Fibroblast of villous mesenchyme (primary cell): ENCODE measurements at regions not wholly inside any gene's neighbourhood (a gene's known extent, or its start where the extent isn't known, plus 50 kb on each side); places are given as distances from the start of the nearest gene placed in this dataset.

ENCODE experiments used
- DNase-seq: peaks from one replicate; pipeline ENCODE4 v3.0.0-alpha.2; 2010; ENCODE audit warnings: low read depth
- H3K4me3 ChIP-seq: 2 replicates; pipeline ENCODE4 v1.5.1; 2011; ENCODE audit warnings: low read depth, mild to moderate bottlenecking, low read length
- TF ChIP-seq, protein P1 (sequence below): IDR thresholded peaks from 2 replicates; pipeline ENCODE4 v1.5.1; 2012; ENCODE audit warnings: low read depth, mild to moderate bottlenecking, low read length; ENCODE audit not compliant: insufficient read depth

DNA sequence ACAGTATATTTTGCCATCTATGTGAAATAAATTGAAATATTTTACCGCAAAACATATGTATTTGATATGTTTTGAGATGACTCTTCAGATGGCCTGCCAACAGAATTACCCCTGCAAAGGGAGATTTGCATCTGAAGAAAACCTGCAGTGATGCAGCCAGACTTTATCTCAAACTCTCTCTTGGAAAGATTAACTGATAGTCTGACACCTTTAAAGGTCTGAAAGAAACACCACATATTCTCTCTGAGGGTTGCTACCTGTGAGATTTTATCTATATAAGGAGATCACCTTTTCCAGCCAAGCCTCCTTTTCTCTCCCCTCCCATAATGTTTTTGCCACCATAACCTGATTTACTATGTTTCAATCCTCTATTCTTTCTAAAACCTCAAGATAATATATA is 1106.3 kb upstream of the IGFBP7 start:
- no peak for DNase-seq
- no peak overlapping the region for H3K4me3 ChIP-seq
- TF ChIP-seq, protein P1, sequence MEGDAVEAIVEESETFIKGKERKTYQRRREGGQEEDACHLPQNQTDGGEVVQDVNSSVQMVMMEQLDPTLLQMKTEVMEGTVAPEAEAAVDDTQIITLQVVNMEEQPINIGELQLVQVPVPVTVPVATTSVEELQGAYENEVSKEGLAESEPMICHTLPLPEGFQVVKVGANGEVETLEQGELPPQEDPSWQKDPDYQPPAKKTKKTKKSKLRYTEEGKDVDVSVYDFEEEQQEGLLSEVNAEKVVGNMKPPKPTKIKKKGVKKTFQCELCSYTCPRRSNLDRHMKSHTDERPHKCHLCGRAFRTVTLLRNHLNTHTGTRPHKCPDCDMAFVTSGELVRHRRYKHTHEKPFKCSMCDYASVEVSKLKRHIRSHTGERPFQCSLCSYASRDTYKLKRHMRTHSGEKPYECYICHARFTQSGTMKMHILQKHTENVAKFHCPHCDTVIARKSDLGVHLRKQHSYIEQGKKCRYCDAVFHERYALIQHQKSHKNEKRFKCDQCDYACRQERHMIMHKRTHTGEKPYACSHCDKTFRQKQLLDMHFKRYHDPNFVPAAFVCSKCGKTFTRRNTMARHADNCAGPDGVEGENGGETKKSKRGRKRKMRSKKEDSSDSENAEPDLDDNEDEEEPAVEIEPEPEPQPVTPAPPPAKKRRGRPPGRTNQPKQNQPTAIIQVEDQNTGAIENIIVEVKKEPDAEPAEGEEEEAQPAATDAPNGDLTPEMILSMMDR: no peak

DNA sequence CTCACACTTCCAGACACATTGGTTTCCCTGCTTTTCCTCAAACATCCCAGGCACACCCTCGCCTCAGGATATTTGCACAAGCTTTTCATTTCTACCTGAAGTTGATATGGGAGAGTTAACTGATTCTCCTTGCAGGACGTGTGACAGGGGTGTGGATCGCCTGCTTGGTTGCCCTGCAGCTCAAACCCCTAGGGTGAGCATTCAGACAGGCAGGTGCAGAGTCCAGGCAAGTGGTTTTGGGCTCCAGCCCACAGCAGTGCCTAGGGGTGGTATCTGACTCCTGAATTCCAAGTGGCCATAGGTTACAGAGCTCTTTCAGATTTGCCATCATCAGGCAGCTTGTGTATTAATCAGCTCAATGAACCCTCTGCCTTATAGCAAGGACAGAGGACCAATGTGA is 1104.2 kb upstream of the IGFBP7 start:
- no peak overlapping the region for H3K4me3 ChIP-seq
- TF ChIP-seq, protein P1: no peak
- no peak for DNase-seq

DNA sequence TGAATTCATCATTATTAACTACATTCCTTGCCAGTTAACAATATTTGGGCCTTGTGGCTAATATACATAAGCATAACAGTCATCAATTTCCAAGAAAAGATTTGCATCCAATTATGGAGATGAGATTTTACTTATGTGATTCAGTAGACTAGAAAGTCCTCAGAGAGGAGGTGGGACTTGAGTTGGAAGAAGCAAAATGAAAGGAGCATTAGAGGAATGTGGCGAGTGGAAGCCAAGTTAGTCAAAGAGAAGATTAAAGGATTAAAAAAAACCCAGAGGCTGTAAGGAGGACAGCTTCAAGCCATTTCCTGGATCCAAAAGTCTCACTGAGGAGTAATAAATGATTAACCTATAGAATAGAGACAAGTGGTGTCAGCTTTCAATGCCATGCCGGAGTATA is 1099.4 kb upstream of the IGFBP7 start:
- DNase-seq: no peak
- TF ChIP-seq, protein P1: no peak
- H3K4me3 ChIP-seq: no peak overlapping the region

DNA sequence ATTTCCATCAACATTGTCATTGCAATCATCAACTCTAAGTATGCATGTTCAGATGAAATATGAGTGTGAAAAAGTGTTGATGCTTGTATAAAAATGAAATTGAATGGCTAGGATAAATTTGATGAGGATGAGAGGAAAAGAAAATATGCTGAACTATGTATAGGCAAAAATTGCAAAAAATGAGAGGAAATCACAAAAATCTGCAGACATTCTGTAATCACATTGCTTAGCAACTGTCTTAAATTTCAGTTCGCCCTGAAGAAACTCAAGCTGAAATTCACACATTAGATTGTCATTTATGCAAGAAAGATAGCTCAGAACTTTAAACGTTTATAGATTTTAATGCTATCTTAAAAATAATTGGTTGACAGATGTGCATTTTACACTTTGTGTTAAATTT is 1098.8 kb upstream of the IGFBP7 start:
- TF ChIP-seq, protein P1: no peak

DNA sequence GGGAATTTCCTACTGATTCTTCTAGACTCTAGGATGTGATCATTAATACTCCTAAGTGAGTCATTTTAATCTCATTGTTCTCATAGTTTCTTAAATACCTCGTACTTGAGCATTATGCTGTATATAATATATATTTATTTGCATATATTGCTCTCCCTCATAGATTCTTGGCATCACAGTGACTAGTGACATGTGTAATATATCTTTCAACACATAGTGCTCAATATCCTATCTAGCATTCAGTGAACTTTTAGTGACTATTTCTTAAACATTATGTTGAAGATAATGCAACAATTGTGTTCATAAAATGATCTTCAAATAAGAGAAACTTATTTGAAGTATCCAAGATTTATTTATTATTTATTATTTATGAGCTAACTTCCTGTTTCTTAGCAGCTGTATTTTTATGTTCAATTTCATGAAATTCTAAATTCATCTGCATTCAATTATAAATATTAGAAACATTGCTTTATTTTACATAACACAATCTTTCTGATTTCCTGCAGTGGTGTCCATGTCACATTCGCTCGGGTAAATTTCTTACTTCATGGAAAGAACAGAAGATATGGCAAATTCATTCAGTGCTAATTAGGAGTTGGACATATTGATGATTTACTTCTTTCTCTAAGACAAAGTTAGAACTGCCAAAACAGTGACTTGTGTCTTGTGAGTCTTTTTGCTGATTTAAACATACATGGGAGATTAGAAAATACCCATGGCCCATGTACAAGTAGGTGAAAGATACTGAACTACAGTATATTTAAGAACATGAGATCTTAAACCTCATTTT is 1095.5 kb upstream of the IGFBP7 start:
- H3K4me3 ChIP-seq: no peak overlapping the region
- DNase-seq: no peak
- TF ChIP-seq, protein P1: no peak

More for the DNA sequence above, 1098.8 kb upstream of the IGFBP7 start:
- H3K4me3 ChIP-seq: no peak overlapping the region
- no peak for DNase-seq

DNA sequence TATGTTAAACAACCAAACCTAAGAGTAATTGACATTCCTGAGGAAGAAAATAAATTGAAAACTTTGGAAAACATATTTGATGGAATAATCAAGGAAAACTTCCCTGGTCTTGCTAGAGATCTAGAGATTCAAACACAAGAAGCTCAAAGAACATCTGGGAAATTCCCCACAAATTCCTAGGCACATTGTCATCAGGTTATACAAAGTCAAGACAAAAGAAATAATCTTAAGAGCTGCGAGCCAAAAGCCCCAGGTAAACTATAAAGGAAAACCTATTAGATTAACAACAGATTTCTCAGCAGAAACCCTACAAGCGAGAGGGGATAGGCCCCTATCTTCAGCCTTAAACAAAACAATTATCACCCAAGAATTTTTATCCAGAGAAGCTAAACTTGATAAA is 1082.0 kb upstream of the IGFBP7 start:
- TF ChIP-seq, protein P1: no peak
- DNase-seq: no peak
- H3K4me3 ChIP-seq: no peak overlapping the region

DNA sequence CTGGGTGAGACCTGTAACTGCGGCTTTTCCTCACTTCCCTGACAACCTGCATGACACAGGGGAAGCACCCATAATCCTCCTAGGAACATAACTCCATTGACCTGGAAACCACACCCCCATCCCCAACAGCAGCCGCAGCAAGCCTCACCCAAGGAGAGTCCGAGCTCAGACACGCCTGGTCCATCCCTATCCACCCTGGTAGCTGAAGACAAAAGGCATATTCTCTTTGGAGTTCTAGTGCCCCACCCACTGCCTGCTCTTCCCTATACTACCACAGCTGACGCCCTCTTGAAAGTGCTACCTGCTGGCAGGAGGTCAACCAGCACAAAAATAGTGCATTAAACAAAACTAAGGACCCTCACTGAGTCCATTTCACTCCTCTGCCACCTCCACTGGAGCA is 1080.9 kb upstream of the IGFBP7 start:
- TF ChIP-seq, protein P1: no peak
- no peak for DNase-seq

More for the DNA sequence above, 1080.9 kb upstream of the IGFBP7 start:
- no peak overlapping the region for H3K4me3 ChIP-seq
